D721Med (cell line): ENCODE measurements at regions not wholly inside any gene's neighbourhood (a gene's known extent, or its start where the extent isn't known, plus 50 kb on each side); places are given as distances from the start of the nearest gene placed in this dataset.
"Not testable (repeated sequence)": the region's sequence is repeated elsewhere in the genome, so short reads cannot be mapped to it uniquely, and the experiment has no call there.

Source experiments
- DNase-seq: peaks from one replicate; pipeline ENCODE4 v3.0.0; 2011; ENCODE audit warnings: low spot score; ENCODE audit not compliant: insufficient read length
- FAIRE-seq: peaks from 2 replicates; lab custom pipeline; 2011; peaks lifted over from hg19 to GRCh38; lab: Jason Lieb, UNC
- CTCF ChIP-seq: IDR thresholded peaks from 2 replicates; pipeline ENCODE4 v1.5.1; 2012; ENCODE audit warnings: mild to moderate bottlenecking, control low read depth; ENCODE audit not compliant: insufficient read depth; ENCODE audit errors: missing control alignments

DNA sequence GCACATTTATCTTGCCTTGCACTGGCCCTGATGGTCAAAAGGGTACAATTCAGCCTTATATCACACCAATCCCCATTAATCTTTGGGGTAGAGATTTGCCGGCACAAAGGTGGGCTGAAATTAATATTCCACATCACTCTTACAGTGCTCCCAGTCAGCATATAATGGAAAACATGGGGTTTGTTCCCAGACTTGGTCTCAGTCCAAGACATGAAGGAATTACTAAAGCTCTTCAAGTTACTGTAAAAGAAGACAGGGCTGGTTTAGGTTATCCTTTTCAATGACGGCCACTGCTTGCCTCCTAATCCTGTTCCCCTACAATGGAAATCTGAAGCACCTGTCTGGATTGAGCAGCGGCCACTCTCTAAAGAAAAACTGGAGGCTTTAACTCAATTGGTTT is 160.7 kb downstream of the IER5 start:
- FAIRE-seq (no peak), DNase-seq (no peak)
- no peak for TF ChIP-seq CTCF

GRCh38 chr1:181250038-181250437 is 161.5 kb downstream of the IER5 start:
- DNase-seq, result no peak
- FAIRE-seq, result no peak
- no peak for TF ChIP-seq CTCF

DNA sequence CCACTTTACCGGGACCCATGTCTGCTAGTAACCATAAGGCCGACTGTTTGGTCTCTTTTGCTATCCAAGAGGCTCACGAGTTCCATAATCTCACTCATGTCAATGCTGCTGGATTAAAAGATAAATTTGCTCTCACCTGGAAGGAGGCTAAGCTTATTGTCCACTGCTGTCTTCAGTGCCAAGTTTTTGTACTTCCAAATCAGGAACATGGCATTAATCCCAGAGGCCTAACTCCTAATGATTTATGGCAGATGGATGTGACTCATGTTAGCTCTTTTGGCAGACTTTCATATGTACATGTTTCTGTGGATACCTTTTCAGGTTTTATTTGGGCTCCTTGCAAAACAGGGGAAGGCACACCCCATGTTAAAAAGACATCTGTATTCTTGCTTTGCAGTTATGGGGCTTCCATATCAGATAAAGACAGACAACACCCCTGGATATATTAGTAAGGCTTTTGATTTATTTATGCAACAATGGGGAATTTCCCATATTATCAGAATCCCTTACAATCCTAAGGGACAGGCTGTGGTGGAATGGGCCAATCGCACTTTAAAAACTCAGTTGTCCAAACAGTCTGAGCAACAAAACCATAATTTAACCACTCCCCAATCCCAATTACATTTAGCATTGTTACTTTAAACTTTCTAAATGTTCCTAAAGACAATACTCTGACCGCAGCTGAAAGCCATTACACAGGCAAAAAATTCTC is 162.7 kb downstream of the IER5 start:
- no peak for TF ChIP-seq CTCF
- FAIRE-seq, result peak; percentile 85
- no peak for DNase-seq

DNA sequence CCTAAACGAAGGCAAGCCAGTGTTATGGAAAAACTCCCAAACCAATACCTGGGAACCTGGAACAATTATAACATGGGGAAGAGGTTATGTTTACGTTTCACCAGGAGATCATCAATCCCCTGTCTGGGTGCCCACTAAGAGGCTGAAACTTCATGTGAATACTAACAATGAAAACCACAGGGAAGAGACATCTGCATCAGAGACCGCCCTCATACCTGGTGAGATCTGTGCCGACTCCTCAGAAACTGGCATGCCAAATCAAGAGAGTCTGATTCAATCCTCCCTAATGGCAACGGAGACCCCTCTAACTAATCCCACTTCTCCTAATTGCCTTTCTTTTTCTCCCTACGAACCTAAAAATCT is 163.2 kb downstream of the IER5 start:
- FAIRE-seq (no peak), DNase-seq (no peak)
- TF ChIP-seq CTCF, result no peak

DNA sequence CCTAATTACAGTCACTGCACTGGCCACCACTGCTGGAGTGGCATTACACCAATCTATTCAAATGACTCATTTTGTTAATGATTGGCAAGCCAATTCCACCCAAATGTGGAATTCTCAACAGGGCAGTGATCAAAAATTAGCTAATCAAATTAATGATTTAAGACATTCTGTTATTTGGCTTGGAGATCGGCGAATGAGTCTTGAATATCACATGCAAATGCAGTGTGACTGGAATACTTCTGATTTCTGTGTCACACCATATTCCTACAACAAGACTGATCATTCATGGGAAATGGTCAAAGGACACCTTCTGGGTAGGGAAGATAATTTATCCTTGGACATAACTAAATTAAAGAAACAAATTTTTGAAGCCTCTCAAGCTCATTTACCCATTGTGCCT is 165.1 kb downstream of the IER5 start:
- not testable (repeated sequence) for FAIRE-seq, DNase-seq

- FAIRE-seq, result no peak
- no peak for DNase-seq
Measured at GRCh38 chr1:181255270-181255929, 166.9 kb downstream of the IER5 start.

GRCh38 chr1:181257117-181257516 is 168.6 kb downstream of the IER5 start:
- DNase-seq (no peak), FAIRE-seq (no peak)

More at GRCh38 chr1:181255270-181255929, 166.9 kb downstream of the IER5 start:
- no peak for TF ChIP-seq CTCF

More at GRCh38 chr1:181257117-181257516, 168.6 kb downstream of the IER5 start:
- TF ChIP-seq CTCF, result no peak
